GM23338 (cell line): ENCODE measurements at regions not wholly inside any gene's neighbourhood (a gene's known extent, or its start where the extent isn't known, plus 50 kb on each side); places are given as distances from the start of the nearest gene placed in this dataset.

Source experiments
- ATAC-seq: fragments of 200-7000 bp; cut with Tn5 transposase; 3 replicates; pipeline ENCODE4 v1.9.1; 2020
- DNase-seq: peaks from one replicate; pipeline ENCODE4 v3.0.0-alpha.2; 2015; ENCODE audit warnings: low spot score
- H2AFZ ChIP-seq: fragments of 200-600 bp; sonication (generic); 2 replicates; pipeline ENCODE4 v1.8.0; 2016; ENCODE audit warnings: antibody characterized with exemption, mild to moderate bottlenecking, moderate library complexity
- H3F3A ChIP-seq: fragments of 200-600 bp; sonication (generic); replicated peaks from 2 replicates; pipeline ENCODE4 v1.8.0; 2017; ENCODE audit warnings: antibody characterized with exemption, mixed run types, low read depth
- H3K27ac ChIP-seq: fragments of 200-600 bp; sonication (generic); 2 replicates; pipeline ENCODE4 v1.6.1; 2016; ENCODE audit warnings: low read depth
- H3K27me3 ChIP-seq: fragments of 200-600 bp; sonication (generic); 2 replicates; pipeline ENCODE4 v1.8.0; 2016; ENCODE audit warnings: mild to moderate bottlenecking, mixed run types, moderate library complexity; ENCODE audit not compliant: insufficient read depth
- H3K36me3 ChIP-seq: fragments of 200-600 bp; sonication (generic); 2 replicates; pipeline ENCODE4 v1.8.0; 2016; ENCODE audit warnings: mild to moderate bottlenecking; ENCODE audit not compliant: insufficient read depth
- H3K4me1 ChIP-seq: fragments of 200-600 bp; sonication (generic); 2 replicates; pipeline ENCODE4 v1.8.0; 2016; ENCODE audit warnings: mild to moderate bottlenecking, moderate library complexity; ENCODE audit not compliant: insufficient read depth
- H3K4me2 ChIP-seq: fragments of 200-600 bp; sonication (generic); 2 replicates; pipeline ENCODE4 v1.7.1; 2017; ENCODE audit warnings: mixed run types
- H3K4me3 ChIP-seq: fragments of 200-600 bp; sonication (generic); 2 replicates; pipeline ENCODE4 v1.6.1; 2016; ENCODE audit warnings: mixed run types
- H3K79me2 ChIP-seq: fragments of 200-600 bp; sonication (generic); replicated peaks from 2 replicates; pipeline ENCODE4 v1.8.0; 2017; ENCODE audit warnings: mild to moderate bottlenecking; ENCODE audit not compliant: insufficient read depth
- H3K9me2 ChIP-seq: fragments of 200-600 bp; sonication (generic); 2 replicates; pipeline ENCODE4 v1.8.0; 2017; ENCODE audit not compliant: insufficient read depth
- H4K20me1 ChIP-seq: fragments of 200-600 bp; sonication (generic); replicated peaks from 2 replicates; pipeline ENCODE4 v1.8.0; 2017; ENCODE audit warnings: mild to moderate bottlenecking; ENCODE audit not compliant: insufficient read depth
- H3K27ac Mint-ChIP-seq: 2 replicates; pipeline ENCODE4 v1.8.0; 2020; ENCODE audit warnings: inconsistent platforms, mild to moderate bottlenecking, moderate library complexity, mixed read lengths
- H3K27me3 Mint-ChIP-seq: 3 replicates; pipeline ENCODE4 v1.8.0; 2022; ENCODE audit warnings: low read depth, mild to moderate bottlenecking, moderate library complexity, mixed read lengths, inconsistent platforms; ENCODE audit not compliant: insufficient read depth, poor library complexity
- H3K36me3 Mint-ChIP-seq: 3 replicates; pipeline ENCODE4 v1.8.0; 2021; ENCODE audit warnings: low read depth, mild to moderate bottlenecking, inconsistent platforms, moderate library complexity, mixed read lengths
- H3K4me1 Mint-ChIP-seq: 3 replicates; pipeline ENCODE4 v1.8.0; 2020; ENCODE audit warnings: mild to moderate bottlenecking, inconsistent platforms, mixed read lengths
- H3K4me3 Mint-ChIP-seq: 3 replicates; pipeline ENCODE4 v1.8.0; 2021; ENCODE audit warnings: moderate library complexity, mild to moderate bottlenecking, inconsistent platforms, mixed read lengths
- H3K9me3 Mint-ChIP-seq: 3 replicates; pipeline ENCODE4 v1.8.0; 2020; ENCODE audit warnings: moderate library complexity, mild to moderate bottlenecking, inconsistent platforms, mixed read lengths
- CREB1 ChIP-seq: fragments of 250-450 bp; sonication (Bioruptor Pico); IDR thresholded peaks from 2 replicates; pipeline ENCODE4 v1.5.0; 2020; ENCODE audit warnings: low read depth, mild to moderate bottlenecking, moderate library complexity
- ETS1 ChIP-seq: IDR thresholded peaks from 2 replicates; pipeline ENCODE4 v1.6.1; 2016; ENCODE audit warnings: antibody characterized with exemption
- NANOG ChIP-seq: IDR thresholded peaks from 2 replicates; pipeline ENCODE4 v1.6.1; 2016; ENCODE audit warnings: antibody characterized with exemption, borderline replicate concordance
- ZNF114 ChIP-seq: fragments of 250-450 bp; sonication (Bioruptor Pico); IDR thresholded peaks from 2 replicates; pipeline ENCODE4 v1.5.0; 2020; ENCODE audit warnings: mild to moderate bottlenecking, moderate library complexity
- ZNF331 ChIP-seq: fragments of 250-450 bp; sonication (Bioruptor Pico); IDR thresholded peaks from 2 replicates; pipeline ENCODE4 v1.5.0; 2020; ENCODE audit warnings: low read depth, mild to moderate bottlenecking, moderate library complexity
- TF ChIP-seq, protein P1 (sequence below): IDR thresholded peaks from one replicate; pipeline ENCODE4 v1.6.1; 2018; ENCODE audit warnings: antibody characterized with exemption; ENCODE audit not compliant: unreplicated experiment
- TF ChIP-seq, protein P2 (sequence below): fragments of 250-450 bp; sonication (Bioruptor Pico); IDR thresholded peaks from 2 replicates; pipeline ENCODE4 v1.5.0; 2020; ENCODE audit warnings: mild to moderate bottlenecking, moderate library complexity

DNA sequence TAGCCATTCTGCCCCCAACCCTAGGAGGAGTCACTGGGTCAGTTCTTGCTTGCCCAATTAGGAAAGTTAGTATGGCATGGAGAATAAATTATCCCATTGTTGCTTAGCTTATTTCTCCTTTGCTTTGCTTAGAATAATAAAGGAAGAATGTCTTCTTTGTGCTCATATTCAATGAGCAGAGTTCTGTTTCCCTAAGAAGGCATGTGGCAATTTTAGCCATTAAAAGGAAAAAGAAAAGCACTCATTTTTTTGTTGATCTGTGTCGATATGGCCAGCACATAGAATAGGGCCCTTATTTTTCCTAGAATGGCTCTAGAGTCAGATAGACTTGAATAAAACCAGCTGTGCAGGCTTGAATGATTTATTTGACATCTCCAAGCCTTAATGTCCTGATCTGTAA, 166.4 kb upstream of the PPARGC1A start:
- peaks cover 3% of the 10 kb centered on the region; the same call in 1 of the 2 replicates for H3K9me2 ChIP-seq
- no peaks in the 10 kb centered on the region for H3K79me2 ChIP-seq
- no peaks in the 10 kb centered on the region for H4K20me1 ChIP-seq
- no peaks in the 10 kb centered on the region; the same call in 2 of the 3 replicates for H3K4me1 Mint-ChIP-seq
- H3K4me3 Mint-ChIP-seq, result no peak overlapping the region
- TF ChIP-seq, protein P1, sequence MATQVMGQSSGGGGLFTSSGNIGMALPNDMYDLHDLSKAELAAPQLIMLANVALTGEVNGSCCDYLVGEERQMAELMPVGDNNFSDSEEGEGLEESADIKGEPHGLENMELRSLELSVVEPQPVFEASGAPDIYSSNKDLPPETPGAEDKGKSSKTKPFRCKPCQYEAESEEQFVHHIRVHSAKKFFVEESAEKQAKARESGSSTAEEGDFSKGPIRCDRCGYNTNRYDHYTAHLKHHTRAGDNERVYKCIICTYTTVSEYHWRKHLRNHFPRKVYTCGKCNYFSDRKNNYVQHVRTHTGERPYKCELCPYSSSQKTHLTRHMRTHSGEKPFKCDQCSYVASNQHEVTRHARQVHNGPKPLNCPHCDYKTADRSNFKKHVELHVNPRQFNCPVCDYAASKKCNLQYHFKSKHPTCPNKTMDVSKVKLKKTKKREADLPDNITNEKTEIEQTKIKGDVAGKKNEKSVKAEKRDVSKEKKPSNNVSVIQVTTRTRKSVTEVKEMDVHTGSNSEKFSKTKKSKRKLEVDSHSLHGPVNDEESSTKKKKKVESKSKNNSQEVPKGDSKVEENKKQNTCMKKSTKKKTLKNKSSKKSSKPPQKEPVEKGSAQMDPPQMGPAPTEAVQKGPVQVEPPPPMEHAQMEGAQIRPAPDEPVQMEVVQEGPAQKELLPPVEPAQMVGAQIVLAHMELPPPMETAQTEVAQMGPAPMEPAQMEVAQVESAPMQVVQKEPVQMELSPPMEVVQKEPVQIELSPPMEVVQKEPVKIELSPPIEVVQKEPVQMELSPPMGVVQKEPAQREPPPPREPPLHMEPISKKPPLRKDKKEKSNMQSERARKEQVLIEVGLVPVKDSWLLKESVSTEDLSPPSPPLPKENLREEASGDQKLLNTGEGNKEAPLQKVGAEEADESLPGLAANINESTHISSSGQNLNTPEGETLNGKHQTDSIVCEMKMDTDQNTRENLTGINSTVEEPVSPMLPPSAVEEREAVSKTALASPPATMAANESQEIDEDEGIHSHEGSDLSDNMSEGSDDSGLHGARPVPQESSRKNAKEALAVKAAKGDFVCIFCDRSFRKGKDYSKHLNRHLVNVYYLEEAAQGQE, result no peak
- no peak for TF ChIP-seq ZNF114
- TF ChIP-seq NANOG, result no peak
- TF ChIP-seq, protein P2, sequence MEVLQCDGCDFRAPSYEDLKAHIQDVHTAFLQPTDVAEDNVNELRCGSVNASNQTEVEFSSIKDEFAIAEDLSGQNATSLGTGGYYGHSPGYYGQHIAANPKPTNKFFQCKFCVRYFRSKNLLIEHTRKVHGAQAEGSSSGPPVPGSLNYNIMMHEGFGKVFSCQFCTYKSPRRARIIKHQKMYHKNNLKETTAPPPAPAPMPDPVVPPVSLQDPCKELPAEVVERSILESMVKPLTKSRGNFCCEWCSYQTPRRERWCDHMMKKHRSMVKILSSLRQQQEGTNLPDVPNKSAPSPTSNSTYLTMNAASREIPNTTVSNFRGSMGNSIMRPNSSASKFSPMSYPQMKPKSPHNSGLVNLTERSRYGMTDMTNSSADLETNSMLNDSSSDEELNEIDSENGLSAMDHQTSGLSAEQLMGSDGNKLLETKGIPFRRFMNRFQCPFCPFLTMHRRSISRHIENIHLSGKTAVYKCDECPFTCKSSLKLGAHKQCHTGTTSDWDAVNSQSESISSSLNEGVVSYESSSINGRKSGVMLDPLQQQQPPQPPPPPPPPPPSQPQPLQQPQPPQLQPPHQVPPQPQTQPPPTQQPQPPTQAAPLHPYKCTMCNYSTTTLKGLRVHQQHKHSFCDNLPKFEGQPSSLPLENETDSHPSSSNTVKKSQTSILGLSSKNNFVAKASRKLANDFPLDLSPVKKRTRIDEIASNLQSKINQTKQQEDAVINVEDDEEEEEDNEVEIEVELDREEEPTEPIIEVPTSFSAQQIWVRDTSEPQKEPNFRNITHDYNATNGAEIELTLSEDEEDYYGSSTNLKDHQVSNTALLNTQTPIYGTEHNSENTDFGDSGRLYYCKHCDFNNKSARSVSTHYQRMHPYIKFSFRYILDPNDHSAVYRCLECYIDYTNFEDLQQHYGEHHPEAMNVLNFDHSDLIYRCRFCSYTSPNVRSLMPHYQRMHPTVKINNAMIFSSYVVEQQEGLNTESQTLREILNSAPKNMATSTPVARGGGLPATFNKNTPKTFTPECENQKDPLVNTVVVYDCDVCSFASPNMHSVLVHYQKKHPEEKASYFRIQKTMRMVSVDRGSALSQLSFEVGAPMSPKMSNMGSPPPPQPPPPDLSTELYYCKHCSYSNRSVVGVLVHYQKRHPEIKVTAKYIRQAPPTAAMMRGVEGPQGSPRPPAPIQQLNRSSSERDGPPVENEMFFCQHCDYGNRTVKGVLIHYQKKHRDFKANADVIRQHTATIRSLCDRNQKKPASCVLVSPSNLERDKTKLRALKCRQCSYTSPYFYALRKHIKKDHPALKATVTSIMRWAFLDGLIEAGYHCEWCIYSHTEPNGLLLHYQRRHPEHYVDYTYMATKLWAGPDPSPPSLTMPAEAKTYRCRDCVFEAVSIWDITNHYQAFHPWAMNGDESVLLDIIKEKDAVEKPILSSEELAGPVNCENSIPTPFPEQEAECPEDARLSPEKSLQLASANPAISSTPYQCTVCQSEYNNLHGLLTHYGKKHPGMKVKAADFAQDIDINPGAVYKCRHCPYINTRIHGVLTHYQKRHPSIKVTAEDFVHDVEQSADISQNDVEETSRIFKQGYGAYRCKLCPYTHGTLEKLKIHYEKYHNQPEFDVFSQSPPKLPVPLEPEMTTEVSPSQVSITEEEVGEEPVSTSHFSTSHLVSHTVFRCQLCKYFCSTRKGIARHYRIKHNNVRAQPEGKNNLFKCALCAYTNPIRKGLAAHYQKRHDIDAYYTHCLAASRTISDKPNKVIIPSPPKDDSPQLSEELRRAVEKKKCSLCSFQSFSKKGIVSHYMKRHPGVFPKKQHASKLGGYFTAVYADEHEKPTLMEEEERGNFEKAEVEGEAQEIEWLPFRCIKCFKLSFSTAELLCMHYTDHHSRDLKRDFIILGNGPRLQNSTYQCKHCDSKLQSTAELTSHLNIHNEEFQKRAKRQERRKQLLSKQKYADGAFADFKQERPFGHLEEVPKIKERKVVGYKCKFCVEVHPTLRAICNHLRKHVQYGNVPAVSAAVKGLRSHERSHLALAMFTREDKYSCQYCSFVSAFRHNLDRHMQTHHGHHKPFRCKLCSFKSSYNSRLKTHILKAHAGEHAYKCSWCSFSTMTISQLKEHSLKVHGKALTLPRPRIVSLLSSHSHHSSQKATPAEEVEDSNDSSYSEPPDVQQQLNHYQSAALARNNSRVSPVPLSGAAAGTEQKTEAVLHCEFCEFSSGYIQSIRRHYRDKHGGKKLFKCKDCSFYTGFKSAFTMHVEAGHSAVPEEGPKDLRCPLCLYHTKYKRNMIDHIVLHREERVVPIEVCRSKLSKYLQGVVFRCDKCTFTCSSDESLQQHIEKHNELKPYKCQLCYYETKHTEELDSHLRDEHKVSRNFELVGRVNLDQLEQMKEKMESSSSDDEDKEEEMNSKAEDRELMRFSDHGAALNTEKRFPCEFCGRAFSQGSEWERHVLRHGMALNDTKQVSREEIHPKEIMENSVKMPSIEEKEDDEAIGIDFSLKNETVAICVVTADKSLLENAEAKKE, result no peak
- no peak for TF ChIP-seq ZNF331 (CRISPR knock-in tag)
- no peak for TF ChIP-seq CREB1
- no peak for TF ChIP-seq ETS1
- H3K36me3 ChIP-seq, result no peaks in the 10 kb centered on the region
- H3K27ac Mint-ChIP-seq, result no peak overlapping the region
- no peaks in the 10 kb centered on the region for H3K36me3 Mint-ChIP-seq
- ATAC-seq (no peak), DNase-seq (no peak)
- H3K4me2 ChIP-seq, result no peak overlapping the region
- no peak overlapping the region for H3K4me3 ChIP-seq
- H2AFZ ChIP-seq, result no peak overlapping the region
- H3K27me3 ChIP-seq, result no peaks in the 10 kb centered on the region
- no peaks in the 10 kb centered on the region for H3K9me3 Mint-ChIP-seq
- H3K4me1 ChIP-seq, result peaks cover 3% of the 10 kb centered on the region; the same call in 1 of the 2 replicates
- no peaks in the 10 kb centered on the region for H3K27me3 Mint-ChIP-seq
- no peaks in the 10 kb centered on the region for H3F3A ChIP-seq
- no peak overlapping the region for H3K27ac ChIP-seq
